ENCODE measurements at regions not wholly inside any gene's neighbourhood (a gene's known extent, or its start where the extent isn't known, plus 50 kb on each side); places are given as distances from the start of the nearest gene placed in this dataset.

GRCh38 chr20:51220293-51220706 is 197.4 kb upstream of the KCNG1 start:
- DNase-seq (ENCODE audit: low read depth), result peak; percentile 20

- no peak for DNase-seq (ENCODE audit: low read depth)
Measured at GRCh38 chr20:51219544-51219943, 196.6 kb upstream of the KCNG1 start.

- no peak for DNase-seq (ENCODE audit: low read depth)
Measured at GRCh38 chr20:51218603-51219002, 195.7 kb upstream of the KCNG1 start.

- no peak for DNase-seq (ENCODE audit: low read depth)
Measured at GRCh38 chr20:51217347-51218045, 194.6 kb upstream of the KCNG1 start.

GRCh38 chr20:51216850-51217249 is 193.9 kb upstream of the KCNG1 start:
- no peak for DNase-seq (ENCODE audit: low read depth)

GRCh38 chr20:51212816-51213215 is 189.9 kb upstream of the KCNG1 start:
- no peak for DNase-seq (ENCODE audit: low read depth)

DNA sequence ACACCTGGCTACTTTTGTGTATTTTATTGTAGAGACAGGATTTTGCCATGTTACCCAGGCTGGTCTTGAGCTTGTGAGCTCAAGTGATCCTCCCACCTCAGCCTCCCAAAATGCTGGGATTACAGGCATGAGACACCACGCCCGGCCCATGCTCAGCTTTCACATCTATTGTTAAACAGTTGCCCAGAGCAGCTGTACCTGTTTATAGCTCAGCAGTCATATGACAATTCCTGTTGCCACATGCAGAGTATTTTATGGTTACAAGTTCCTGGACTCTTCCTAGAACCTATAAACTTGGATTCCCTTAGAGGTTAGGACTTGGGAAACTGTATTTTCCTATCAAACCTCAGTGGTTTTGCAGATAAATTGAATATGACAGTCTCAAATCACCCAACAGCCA is 188.3 kb upstream of the KCNG1 start:
- peak; percentile 53 for DNase-seq (ENCODE audit: low read depth)

DNA sequence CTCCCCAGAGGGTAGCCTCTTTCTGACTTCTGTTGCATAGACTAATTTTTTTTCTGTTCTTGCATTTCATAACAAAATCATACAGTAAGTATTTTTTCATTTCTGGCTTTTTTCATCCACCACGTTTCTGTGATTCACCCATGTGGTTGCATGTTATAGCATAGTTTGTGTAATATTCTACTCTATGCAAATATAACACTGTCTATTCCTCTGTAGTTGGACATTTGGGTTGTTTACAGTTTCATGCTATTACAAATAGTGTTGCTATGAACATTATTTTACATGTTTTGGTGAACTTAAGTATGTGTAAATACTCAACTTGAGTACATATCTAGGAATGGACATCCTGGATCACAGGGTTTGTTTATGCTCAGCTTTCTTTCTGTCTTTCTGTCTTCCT is 187.2 kb upstream of the KCNG1 start:
- no peak for DNase-seq (ENCODE audit: low read depth)

GRCh38 chr20:51208162-51208561 is 185.3 kb upstream of the KCNG1 start:
- no peak for DNase-seq (ENCODE audit: low read depth)

GRCh38 chr20:51206032-51206662 is 183.2 kb upstream of the KCNG1 start:
- DNase-seq (ENCODE audit: low read depth), result no peak

DNA sequence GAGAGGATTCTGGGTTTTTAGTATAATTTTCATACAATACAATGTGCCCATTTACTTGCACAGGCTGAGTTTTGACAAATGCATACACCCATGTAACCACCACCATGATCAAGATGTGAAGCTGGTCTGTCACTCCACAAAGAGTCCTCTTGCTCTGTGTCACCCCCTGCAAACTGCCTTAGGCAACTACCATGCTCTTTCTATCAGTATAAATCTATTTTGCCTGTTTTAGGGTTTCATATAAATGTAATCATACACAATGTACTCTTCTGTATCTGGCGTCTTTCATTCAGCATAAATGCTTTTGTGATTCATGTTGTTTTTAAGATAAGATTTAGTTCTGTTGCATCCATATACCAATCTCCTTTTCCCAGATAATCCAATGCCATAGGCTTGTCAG is 181.9 kb upstream of the KCNG1 start:
- DNase-seq (ENCODE audit: low read depth), result no peak

DNA sequence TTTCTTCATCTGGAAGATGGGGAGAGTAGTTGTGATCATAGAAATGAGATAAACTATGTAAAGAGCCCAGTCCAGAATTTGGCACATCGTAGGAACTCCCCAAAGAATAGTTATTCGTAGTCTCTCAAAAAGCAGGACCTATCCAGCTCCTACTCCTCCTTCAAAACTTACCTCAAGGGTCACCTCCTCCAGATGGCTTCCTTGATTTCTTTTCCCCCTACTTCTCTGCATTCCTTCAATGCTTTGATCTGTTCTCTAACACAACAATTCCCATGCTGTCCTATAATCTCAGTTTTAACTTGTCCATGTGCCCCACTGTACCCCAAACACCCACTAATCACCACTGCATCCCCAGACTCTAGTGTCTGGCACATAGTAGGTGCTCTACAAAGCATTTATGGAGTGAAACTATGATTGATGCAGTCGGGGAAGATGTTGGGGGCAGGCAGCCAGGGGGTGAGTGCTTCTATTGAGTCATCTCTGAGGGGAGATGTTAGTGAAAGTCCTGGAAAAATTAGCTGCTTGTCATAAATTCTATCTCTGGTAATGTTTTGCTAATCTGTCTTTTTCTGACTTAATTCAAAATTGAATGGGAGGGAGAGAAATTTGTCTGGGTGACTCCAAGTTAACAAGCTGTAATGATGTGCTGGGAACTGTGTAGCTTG is 181.3 kb upstream of the KCNG1 start:
- no peak for DNase-seq (ENCODE audit: low read depth)

- no peak for DNase-seq (ENCODE audit: low read depth)
Measured at GRCh38 chr20:51202304-51202703, 179.4 kb upstream of the KCNG1 start.

DNA sequence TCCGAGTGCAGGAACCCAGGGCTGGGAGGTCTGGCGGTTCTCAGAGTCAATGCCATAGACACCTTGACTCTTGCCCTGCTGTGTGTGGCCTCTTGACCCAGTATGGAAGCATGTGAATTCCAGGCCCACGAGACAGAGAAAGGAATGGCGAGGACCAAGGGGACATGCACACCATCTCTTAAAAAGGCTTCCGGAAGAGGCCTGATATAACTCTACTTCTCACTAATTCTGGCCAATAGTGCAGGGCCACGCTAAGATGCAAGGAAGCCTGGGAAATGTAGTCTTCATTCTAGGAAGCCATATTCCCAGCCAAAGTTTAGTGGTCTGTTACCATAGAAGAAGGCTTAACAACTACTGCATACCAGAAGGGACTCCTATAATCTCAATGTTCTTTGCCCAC is 177.0 kb upstream of the KCNG1 start:
- no peak for DNase-seq (ENCODE audit: low read depth)

GRCh38 chr20:51198876-51199523 is 176.1 kb upstream of the KCNG1 start:
- DNase-seq (ENCODE audit: low read depth), result no peak

DNA sequence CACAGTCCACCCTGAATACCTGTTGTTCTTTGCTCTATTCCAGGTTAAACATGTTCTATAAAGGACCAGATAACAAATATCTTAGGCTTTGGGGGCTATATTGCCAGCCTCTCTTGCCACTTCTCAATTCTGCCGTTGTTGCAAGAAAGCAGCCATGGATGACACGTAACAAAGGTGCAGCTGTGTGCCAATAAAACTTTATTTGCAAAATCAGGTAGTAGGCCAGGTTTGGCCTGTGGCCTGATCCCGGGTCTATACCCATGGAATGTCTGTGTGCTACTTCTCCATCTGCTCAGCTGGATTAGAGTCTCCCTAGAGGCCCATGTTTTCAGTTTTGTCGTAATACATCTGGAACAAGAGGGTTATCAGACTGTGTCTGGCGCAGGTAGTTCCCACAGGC is 175.3 kb upstream of the KCNG1 start:
- no peak for DNase-seq (ENCODE audit: low read depth)

DNA sequence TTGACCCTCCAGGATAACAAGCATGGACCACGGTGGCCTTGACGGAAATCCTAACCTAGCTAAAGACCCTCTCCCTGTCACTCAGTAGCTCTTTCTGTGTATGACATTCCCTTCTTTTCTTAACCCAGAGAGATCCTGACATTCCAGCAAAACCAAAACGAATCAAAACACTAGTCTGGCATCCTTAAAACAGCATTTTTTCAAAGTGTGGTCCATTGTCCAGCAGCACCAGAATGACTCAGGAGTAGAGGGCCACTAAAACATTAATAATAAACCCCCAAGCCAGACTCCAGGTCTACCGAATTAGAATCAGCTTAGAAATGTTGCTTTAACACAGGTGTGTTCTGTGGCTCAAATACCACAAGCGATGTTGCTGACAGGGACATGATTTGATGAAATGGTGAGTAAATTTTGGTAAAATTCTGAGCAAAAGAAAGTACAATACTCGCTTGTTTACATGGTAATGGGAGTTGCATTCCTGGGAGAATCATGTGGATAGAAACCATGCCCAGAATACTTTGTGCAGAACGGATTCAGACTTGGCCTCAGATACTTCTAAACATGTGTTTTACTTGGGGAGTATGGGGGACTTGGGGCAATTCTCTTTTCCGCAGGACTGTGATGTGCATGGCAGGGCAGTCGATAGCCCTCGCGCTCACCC is 174.2 kb upstream of the KCNG1 start:
- no peak for DNase-seq (ENCODE audit: low read depth)

GRCh38 chr20:51195990-51196389 is 173.1 kb upstream of the KCNG1 start:
- DNase-seq (ENCODE audit: low read depth), result no peak

DNA sequence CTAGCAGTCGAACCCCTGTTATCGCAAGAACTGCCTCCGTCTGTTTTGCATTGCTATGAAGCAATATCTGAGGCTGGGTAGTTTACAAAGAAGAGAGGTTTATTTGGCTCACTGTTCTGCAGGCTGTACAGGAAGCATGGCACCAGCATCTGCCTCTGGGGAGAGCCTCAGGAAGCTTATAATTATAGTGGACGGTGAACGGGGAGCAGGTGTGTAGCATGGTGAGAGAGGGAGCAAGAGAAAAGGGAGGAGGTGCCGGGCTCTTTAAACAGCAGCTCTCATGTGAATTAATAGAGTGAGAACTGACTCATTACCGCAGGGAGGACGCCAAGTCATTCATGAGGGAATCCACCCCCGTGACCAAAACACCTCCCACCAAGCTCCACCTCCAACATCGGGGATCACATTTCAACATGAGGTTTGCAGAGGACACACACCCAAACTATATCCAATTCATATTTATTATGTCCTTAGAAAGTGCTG is 172.6 kb upstream of the KCNG1 start:
- peak; percentile 67 for DNase-seq (ENCODE audit: low read depth)

DNA sequence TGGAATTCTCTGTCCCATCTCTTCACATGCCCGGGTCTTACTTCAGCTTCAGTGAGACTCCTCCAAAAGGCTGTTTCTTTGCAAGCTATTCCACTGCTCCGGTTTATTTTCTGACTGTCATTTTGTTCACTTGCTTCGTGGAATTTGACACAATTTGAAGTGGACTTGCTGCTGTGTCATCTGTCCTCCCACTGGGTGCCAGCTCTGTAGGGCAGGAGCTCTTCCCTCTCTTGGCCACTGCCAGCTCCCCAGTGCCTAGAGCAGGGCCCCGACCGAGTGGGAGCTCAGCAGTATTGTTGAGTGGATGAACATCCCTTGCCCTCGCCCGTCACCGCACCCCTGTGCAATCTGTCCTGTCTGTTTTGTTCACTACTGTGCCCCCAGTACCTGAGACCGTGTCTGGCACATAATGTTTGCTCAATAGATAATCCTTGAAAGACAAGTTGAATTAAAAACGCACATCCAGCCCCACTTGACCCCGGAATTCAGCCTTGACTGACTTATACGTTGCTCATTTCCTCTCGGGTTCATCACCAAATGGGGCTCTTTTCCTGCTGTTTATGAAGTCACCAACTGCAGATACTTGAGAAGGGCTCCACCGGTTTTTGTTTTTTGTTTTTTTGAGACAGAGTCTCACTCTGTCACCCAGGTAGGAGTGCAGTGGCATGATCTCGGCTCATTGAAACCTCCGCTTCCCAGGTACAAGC is 170.3 kb upstream of the KCNG1 start:
- DNase-seq (ENCODE audit: low read depth), result no peak

GRCh38 chr20:51190783-51191180 is 167.9 kb upstream of the KCNG1 start:
- no peak for DNase-seq (ENCODE audit: low read depth)
